H1 (cell line): ENCODE measurements at regions not wholly inside any gene's neighbourhood (a gene's known extent, or its start where the extent isn't known, plus 50 kb on each side); places are given as distances from the start of the nearest gene placed in this dataset.

ENCODE experiments used
- BACH1 ChIP-seq: IDR thresholded peaks from 2 replicates; pipeline ENCODE4 v1.6.1; 2012; ENCODE audit warnings: low read length, improper control_type of control experiment
- CHD7 ChIP-seq: fragments of 300-600 bp; sonication (generic); IDR thresholded peaks from 2 replicates; pipeline ENCODE4 v1.7.1; 2012; ENCODE audit warnings: low read length, moderate library complexity, mild to moderate bottlenecking, inconsistent platforms; ENCODE audit not compliant: insufficient replicate concordance

DNA sequence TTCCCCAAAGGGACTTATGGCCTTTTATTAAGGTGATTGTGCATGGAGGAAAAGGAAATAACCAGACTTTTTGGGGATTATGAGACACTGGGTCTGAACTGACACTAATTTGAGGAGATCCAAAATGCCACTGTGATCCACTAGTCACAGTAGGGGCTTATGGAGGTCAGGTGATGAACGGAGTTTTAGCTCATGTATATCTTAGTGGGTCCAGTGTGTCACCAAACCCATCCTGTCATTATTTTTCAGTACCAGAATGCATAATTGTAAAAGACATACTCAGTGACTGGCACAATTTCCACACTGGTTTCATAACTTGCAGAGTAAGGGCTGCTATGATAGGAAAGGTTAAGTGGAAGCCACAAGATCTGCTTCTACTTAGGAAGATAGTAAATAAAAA is 131.3 kb downstream of the RTL3 start (continued):
- TF ChIP-seq CHD7, result no peak
- TF ChIP-seq BACH1, result no peak
- TF ChIP-seq, all 59 proteins: peak for 0
